ENCODE measurements at regions not wholly inside any gene's neighbourhood (a gene's known extent, or its start where the extent isn't known, plus 50 kb on each side); places are given as distances from the start of the nearest gene placed in this dataset.
"Not testable (repeated sequence)": the region's sequence is repeated elsewhere in the genome, so short reads cannot be mapped to it uniquely, and the experiment has no call there.

GRCh38 chr6:144931172-144932035 is 646.3 kb downstream of the UTRN start:
- peak; percentile 50 for DNase-seq

GRCh38 chr6:144932621-144933020 is 647.5 kb downstream of the UTRN start:
- DNase-seq, result no peak

- DNase-seq, result no peak
Measured at GRCh38 chr6:144935181-144935580, 650.0 kb downstream of the UTRN start.

- DNase-seq, result no peak
Measured at GRCh38 chr6:144935661-144936060, 650.5 kb downstream of the UTRN start.

- DNase-seq, result no peak
Measured at GRCh38 chr6:144936764-144937163, 651.6 kb downstream of the UTRN start.

GRCh38 chr6:144939921-144940320 is 654.8 kb downstream of the UTRN start:
- DNase-seq, result peak; percentile 32

GRCh38 chr6:144944106-144944505 is 659.0 kb downstream of the UTRN start:
- no peak for DNase-seq

- no peak for DNase-seq
Measured at GRCh38 chr6:144947398-144947976, 662.4 kb downstream of the UTRN start.

- no peak for DNase-seq
Measured at GRCh38 chr6:144951730-144952437, 666.7 kb downstream of the UTRN start.

GRCh38 chr6:144952456-144953240 is 667.5 kb downstream of the UTRN start:
- no peak for DNase-seq

- DNase-seq, result peak; percentile 74
Measured at GRCh38 chr6:144953552-144954240, 668.6 kb downstream of the UTRN start.

GRCh38 chr6:144954241-144954556 is 669.1 kb downstream of the UTRN start:
- no peak for DNase-seq

- DNase-seq, result no peak
Measured at GRCh38 chr6:144955392-144955791, 670.3 kb downstream of the UTRN start.

GRCh38 chr6:144955859-144956258 is 670.7 kb downstream of the UTRN start:
- DNase-seq, result peak; percentile 45

- not testable (repeated sequence) for DNase-seq
Measured at GRCh38 chr6:144956697-144957096, 671.6 kb downstream of the UTRN start.

- no peak for DNase-seq
Measured at GRCh38 chr6:144957236-144957937, 672.3 kb downstream of the UTRN start.

- DNase-seq, result no peak
Measured at GRCh38 chr6:144969154-144969553, 684.0 kb downstream of the UTRN start.

GRCh38 chr6:144969602-144970272 is 684.6 kb downstream of the UTRN start:
- DNase-seq, result no peak

- peak; percentile 8 for DNase-seq
Measured at GRCh38 chr6:144977250-144977864, 692.2 kb downstream of the UTRN start.

GRCh38 chr6:144978208-144978607 is 693.1 kb downstream of the UTRN start:
- DNase-seq, result no peak

GRCh38 chr6:144986271-144986670 is 701.1 kb downstream of the UTRN start:
- DNase-seq, result no peak

All from fibroblast of skin of scalp (primary cell).